ACHN (cell line): ENCODE measurements at regions not wholly inside any gene's neighbourhood (a gene's known extent, or its start where the extent isn't known, plus 50 kb on each side); places are given as distances from the start of the nearest gene placed in this dataset.

Experiments used
- DNase-seq: peaks from one replicate; pipeline ENCODE4 v3.0.0-alpha.2; 2015
- in situ Hi-C: cut with HindIII; loops from 2 replicates; pipeline ENCODE4 v1.10.0; 2017; ENCODE audit warnings: low sequenced_read_pairs, low pct_ligation_motif_present, low pct_unique_long_range_greater_than_20kb

DNA sequence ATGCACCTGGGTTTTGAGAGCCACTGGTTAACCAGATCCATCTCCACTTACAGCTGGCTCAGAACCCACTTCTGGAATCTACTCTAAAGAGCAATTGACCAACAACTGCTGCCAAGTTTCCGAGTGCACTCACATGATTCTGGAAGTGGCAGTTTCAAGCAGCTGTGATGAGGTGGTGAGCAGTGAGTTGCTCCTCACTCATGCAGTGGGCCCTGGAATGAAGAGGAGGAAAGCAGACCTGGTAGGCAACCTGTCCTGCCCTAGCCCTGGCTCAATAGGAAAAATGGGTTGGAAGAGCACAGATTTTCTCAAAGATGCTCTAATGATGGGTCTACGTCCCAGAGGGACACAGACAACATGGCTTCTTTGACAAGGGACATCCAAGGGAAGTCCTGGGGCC, 70.7 kb upstream of the NPY start:
- no peak for DNase-seq
- in situ Hi-C loops: no loop called here

DNA sequence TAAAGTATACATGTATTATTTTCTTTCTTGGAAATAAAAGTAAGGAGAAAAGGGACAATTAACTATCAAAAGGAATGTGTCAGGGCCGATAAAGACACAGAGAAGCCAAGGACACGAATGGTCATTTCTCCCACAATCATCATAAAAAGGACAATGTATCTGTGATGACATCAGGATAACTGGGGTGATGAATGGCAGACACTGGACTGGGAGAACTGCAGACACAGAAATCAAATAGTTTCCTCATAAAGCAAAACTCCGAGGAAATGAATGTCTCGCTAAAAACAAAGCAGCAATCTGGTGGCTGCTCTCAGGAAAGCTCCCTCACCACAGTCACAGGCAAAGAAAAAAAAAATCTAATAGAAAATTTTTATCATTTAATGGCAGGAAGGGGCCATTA, 69.3 kb upstream of the NPY start:
- DNase-seq: no peak
- in situ Hi-C loops: no loop called here

DNA sequence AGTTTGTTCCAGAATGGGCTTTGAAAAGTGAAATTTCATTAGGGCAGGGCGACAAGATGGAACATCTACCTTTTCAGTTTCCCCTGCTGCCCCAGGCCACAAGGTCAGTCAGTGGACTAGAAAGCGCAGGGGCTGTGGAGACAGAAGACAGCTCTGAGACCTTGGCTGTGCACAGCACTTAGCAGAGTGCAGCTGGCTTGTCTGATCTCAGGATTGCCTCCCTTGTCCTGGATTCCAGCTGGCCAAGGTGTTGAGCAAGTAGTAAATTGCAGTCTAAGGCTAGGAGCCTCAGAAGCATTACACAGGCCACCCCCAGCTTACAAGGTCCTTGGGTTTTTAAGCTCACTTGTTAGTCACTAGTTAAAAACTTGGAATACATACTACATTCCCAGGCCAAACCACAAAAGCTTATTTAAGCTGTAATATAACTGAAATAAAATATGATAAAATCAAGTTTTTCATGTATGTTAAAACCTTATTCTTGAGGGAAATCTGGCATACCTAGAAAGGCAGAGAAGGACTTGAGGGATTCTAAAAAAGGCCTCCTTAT, 67.3 kb upstream of the NPY start:
- in situ Hi-C loops: no loop called here
- DNase-seq: no peak

DNA sequence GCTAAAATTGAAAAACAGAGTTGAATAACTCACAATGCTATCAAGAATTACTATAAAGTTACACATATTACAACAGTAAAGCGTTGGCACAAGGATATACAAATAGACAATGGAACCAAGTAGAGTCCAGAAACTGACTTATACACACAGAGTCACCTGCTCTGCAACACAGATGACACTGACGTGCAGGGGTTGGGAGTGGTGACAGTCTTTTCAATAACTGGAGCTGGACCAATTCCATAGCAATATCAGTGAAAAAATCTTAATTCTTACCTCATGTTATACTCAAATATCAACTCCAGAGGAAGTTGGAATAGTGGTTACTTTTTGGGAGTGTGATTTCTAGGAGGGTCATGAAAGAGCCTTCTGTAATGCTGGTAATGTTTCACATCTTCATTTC, 62.5 kb upstream of the NPY start:
- in situ Hi-C loops: no loop called here
- DNase-seq: no peak

DNA sequence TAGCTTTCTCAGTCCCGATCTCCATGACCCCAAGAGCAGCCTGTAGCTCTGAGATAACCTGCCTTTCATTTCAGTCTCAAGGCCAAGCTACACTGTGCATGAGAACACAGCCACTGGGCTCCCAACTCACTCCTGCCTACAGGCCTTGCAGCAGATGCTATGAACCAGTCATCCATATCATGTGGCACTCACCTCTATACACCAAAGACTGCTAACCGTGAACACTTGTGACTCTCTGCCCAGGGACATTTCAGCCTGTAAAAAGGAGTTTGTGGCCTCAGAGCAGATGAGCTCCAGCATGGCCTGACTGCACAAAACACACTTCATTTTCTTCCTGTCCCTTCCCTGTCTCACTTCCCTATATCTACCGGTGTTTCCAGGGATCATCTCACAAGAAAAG, 56.9 kb upstream of the NPY start:
- in situ Hi-C loops: no loop called here
- DNase-seq: no peak

DNA sequence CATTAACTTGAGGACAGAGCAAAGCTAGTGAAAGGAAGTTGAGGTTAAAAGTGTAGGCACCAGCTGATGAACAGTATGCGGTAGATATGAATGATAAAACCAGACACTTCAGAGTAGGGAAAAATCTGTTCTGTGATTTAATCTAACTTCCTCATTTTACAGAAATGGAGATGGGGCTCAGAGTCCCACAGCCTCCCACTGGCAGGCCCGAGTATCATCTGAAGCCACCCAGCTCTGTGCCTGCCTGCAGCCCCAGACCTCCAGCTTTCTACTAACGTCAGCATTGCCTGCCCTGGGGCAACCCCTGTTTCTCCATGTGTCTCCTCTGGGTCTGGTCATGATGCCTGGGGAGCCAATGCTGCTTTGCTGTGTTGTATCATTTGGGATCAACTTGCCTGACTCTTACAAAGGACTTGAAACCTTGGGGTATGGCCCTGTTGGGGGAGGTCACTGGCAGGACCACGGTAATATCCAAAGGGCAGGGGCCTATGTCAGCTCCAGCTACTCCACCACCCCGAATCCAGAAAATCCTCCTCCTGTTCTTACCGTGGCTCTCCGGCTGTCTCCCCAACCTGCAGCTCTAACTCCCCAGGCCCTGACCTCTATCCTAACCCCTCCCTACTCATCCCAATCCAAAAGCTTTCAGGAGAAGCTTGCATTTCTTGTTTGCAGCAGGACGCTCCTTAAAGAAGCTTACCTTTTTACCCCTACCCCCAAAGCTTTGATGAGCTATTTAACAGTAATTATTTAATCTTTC, 56.2 kb upstream of the NPY start:
- DNase-seq: no peak
- in situ Hi-C loops: no loop called here

DNA sequence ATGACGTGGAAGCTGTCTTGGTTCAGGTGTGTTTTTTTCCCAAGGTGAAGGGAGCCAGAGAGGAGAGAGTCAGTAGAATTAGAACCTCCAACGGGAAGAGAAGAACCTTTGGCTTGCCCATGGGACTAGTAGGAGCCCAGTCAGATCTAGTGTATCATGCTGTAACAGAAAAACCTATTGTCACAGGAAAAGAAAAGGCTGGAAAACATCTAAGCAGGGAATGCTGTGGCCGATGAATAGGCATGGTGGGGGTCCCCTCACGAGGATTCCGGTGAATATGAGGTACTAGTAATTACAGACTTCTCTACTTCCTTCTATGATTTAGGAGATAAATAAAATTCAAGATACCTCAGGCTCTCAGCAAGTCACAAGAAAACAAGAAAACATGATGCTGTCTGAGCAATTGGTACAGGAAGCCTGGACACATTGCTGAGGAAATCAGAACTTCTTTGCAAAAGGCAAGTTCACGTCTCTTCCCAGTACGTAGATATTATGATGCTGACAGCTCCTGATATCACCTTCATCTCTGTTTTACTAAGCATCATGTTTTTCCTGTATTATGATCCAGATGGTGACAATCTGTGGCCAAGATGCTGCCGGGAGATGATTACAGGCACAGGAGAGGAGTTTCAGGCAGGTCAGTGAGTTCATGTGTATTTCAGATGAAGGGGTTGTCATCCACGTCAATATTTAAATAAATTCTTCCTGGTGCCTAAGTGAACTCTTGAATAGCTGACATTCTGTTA, 54.3 kb upstream of the NPY start:
- DNase-seq: no peak
- in situ Hi-C loops: no loop called here

DNA sequence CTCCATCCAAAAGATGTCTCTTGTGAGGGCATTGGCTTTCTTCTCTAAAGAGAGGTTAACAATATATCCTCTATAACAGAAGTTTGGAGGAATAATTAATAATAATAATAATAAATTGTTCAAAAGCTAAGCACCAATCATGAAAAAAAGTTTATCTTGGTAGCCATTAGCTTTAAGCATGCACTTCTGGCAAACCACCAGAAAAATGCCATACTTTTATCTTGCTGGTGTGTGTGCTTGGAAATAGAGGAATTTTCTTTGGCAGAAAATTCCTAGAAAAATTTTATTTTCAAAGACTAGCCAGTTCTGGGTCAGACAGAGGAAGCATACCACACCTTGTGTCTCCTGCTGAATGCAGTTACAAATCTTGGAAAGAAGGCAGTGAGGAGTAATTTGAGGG, 52.5 kb upstream of the NPY start:
- in situ Hi-C loops: no loop called here
- DNase-seq: no peak

DNA sequence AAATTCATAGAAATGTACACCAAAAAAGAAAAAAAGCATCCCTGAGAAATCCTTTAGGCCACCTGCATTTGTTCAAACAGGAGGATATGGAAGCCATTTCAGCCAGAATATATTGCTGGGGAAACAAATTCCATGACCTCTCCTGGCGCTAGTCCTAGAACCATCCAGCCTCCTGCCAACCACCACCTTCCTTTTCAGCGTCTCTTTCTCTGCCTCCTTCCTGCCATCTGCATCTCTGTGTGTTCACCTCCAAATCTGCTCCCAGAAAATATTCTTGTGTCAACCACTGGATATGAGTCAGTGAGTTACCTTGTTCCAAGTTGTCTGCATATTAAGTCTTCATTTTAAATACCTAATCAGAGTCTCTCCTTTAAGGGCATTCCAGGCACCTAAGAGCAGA, 50.6 kb upstream of the NPY start:
- in situ Hi-C loops: no loop called here
- no peak for DNase-seq
